ENCODE measurements at regions not wholly inside any gene's neighbourhood (a gene's known extent, or its start where the extent isn't known, plus 50 kb on each side); places are given as distances from the start of the nearest gene placed in this dataset.

DNA sequence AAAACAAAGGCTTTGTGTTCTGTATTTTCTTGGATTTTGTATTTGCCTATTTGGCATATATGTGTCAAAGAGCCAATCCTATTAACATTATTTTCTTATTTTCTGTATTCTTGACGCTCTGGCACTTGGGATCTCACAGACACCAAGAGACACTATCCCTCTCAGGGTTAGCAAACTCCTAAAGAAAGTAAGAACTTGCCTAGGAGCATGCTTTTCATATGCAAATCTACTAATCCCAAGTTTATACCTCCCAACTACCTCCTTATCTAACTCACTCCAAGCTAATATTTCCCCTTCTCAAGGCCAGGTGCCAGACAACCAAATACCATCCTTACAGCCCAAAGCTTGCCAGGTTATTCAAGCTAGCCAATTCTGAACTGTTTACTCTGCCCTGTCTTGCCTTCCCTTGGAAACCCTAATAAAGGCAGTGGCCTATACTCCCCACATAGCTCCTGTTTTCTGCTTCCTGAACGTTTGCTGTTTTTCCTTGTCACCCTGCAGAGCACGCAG lies 455.4 kb upstream of the ANO3 start:
- TF ChIP-seq, protein P1, sequence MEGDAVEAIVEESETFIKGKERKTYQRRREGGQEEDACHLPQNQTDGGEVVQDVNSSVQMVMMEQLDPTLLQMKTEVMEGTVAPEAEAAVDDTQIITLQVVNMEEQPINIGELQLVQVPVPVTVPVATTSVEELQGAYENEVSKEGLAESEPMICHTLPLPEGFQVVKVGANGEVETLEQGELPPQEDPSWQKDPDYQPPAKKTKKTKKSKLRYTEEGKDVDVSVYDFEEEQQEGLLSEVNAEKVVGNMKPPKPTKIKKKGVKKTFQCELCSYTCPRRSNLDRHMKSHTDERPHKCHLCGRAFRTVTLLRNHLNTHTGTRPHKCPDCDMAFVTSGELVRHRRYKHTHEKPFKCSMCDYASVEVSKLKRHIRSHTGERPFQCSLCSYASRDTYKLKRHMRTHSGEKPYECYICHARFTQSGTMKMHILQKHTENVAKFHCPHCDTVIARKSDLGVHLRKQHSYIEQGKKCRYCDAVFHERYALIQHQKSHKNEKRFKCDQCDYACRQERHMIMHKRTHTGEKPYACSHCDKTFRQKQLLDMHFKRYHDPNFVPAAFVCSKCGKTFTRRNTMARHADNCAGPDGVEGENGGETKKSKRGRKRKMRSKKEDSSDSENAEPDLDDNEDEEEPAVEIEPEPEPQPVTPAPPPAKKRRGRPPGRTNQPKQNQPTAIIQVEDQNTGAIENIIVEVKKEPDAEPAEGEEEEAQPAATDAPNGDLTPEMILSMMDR (IDR thresholded peaks at IDR 0.05): no peak
- no peak for TF ChIP-seq POLR2A (IDR thresholded peaks at IDR 0.05)
